H4 (cell line): ENCODE measurements at regions not wholly inside any gene's neighbourhood (a gene's known extent, or its start where the extent isn't known, plus 50 kb on each side); places are given as distances from the start of the nearest gene placed in this dataset.
A peak's percentile ranks its signal among the peaks of the same experiment; 100 is the strongest.

Experiments
- DNase-seq: peaks from one replicate; pipeline ENCODE4 v3.0.0-alpha.2; 2015; ENCODE audit warnings: low spot score

DNA sequence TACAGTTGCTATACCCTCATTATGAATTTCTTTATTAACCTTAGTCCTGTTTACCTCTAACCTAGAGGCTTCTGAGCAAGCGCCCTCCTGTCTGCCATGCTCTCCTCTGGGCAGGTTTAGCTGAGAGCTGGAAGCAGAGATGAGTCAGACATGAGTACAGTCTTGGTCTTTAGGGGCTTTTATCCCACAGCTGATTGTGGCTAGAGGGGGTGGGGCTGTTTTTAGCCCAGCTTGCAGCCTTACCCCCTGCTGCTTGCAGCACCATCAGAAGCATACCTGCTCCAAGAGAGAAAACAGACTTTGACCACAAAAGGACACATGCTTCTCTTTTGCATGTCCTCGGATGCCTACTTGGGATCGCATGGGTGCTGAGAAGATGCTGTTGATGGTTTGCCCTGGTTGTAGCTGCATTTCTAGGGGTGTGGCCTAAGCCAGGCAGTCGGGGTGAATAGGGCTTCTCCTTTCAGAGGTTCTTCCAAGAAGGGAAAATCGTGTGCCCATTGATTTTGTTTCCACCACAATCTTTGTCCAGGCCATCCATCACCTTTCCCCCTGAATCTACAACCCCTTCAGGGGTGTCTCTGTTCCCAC, 115.0 kb upstream of the LGALSL start:
- DNase-seq, result no peak

GRCh38 chr2:64341461-64341860, 112.5 kb upstream of the LGALSL start:
- no peak for DNase-seq

GRCh38 chr2:64342195-64343099, 111.5 kb upstream of the LGALSL start:
- no peak for DNase-seq

DNA sequence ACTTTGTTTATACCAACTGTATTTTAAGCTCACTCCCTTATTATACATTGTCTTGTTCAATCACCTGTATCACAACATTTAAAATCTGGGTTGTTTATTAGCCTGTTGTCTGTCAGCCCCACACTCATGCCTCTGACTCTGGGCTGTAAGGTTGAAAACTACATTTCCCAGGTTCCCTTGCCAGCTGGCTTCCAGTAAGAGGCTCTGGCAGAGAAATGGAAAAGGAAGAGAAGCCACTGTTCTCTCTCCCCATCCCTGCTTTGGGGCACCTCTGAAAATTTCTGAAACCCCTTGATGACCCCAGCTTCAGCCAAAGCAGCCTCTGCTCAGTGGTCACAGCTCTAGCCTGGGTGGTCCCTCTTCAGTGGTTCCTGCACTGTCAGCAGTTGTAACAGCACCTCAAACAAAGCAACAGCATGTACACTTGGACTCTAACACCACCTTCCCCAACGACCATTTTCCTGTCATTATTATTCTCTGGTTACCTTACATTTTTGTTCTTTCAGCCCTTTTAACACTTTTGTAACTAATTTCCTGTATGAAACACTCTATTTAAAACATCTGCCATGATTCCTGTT, 108.9 kb upstream of the LGALSL start:
- DNase-seq, result no peak

GRCh38 chr2:64345998-64346397, 108.0 kb upstream of the LGALSL start:
- no peak for DNase-seq

GRCh38 chr2:64348386-64349130, 105.4 kb upstream of the LGALSL start:
- DNase-seq, result no peak

- no peak for DNase-seq
These were observed 104.8 kb upstream of the LGALSL start for GRCh38 chr2:64349131-64349530.

DNA sequence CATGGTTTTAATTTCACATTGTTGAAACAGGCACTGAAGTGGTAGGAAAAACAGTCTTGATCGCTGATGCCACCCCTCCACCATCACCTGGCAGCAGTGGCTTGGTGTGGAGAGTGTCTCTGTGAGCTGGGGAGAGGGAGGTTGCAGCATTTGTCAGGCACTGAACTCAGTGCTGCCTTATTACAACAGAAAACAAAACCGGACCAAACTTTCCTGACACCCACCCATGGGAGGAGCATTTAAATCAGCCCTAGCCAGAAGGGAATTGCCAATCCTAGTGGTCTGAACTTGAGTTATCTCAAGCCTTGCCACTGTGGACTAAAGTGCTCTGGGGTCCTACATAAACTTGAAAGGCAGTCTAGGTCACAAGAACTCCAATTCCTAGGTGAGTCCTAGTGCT, 103.0 kb upstream of the LGALSL start:
- no peak for DNase-seq

DNA sequence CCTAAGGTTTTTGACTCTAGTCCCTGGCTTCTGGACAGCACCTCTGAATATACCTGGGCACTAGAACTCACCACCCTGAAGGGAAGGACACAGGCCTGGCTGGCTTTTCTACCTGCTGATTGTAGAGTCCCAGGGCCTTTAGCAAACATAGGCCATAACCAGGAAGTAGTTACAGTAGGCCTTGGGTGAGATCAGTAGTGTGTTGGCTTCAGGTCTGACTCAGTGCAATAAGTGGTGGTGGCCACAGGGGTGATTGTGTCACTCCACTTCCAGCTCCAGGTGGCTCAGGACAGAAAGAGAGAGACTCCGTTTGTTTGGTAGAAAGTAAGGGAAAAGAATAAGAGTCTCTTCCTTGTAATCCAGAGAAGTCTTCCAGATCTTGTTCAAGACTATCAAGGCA, 101.7 kb upstream of the LGALSL start:
- DNase-seq, result no peak

DNA sequence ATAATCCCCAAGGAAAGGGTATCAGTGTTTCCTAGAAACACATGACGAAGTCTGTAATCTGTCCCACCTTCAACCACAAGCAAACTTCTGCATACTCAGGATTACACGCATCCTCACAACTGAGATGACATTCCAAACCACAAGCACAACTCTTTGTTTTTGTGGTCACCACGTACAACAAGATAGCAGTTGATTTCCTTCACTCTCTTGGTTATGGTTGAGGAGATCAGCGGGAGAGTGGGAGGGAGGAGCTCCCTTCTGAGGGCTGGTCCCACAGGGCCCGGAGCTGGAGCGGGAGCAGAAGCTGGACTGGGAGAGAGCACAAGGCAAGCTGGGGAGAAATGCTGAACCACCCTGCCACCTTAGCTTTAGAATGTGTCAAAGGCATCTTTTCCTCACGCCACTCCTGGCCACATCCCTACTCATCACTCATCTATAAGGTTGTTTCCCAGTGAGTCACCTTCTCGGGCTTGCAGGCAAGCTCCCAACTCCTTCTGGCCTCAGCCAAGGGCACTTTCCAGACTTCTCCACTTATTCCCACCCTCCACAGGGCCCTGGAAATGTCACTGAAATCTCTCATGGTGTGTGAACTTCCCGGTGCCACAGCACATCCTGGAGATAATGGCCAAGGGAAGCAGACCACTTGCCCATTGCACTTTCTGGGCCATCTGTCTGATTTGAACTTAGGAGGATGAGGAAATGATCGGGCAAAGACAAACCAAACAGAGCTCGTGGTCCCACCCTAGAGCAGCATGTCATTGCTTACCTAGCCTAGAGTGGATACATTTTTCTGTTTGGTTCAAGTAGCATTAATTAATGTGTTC, 98.9 kb upstream of the LGALSL start:
- peak; percentile 52 for DNase-seq

DNA sequence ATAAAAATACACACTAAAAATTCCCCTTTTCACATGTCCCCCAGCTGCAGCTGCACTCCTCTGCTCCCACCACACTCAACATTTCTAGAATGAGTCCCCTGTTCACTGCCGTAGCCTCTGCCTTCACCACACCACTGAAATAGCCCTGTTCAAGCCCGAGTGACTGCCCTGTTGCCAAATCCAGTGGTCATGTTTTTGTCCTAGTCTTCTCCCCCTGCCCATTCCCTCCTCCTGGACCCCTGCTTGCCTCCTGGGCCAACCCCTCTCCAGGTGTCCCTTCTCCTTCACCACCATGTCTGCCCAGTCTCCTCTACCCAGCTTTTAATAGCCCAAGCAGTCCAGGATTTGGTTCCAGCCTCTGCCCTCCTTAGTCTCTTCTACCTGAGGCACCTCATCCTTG, 97.1 kb upstream of the LGALSL start:
- no peak for DNase-seq

- DNase-seq, result no peak
These were observed 94.6 kb upstream of the LGALSL start for GRCh38 chr2:64359171-64359891.

DNA sequence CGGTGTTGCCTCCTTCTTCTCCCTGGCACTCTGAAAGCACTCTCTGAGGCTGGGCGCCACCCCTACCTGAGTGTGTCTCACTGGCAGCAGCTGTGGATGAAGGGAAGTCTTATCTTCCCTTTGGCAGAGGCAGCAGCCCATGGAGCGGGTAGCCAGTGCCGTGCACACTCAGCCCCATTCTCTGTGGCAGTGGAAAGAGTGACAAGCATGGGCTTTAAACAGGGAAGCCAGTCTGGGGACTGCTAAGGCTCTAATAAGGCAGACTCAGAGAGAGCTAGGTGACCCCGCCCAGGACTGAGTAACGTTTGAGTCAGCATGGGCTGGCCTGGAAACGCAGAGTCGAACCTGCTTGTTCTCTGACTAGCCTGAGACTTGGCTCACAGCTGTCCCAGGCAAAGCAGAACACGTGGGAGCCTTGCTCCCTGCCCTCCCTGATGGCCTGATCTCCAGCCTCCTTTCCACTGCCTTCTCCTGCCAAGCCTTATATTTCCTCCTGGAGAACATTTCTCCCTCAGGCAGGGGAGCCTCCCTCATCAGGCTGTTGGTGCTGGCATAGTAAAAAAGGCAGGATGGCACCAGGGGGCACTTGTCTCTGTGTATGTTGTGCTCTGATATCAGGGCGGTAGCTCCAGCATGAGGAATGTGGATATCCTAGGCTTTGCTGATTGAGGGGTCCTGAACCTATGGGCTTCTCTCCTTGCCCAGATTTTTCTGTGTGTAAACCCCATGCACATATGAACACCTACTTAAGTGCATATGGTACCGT, 93.9 kb upstream of the LGALSL start:
- peak; percentile 89 for DNase-seq

DNA sequence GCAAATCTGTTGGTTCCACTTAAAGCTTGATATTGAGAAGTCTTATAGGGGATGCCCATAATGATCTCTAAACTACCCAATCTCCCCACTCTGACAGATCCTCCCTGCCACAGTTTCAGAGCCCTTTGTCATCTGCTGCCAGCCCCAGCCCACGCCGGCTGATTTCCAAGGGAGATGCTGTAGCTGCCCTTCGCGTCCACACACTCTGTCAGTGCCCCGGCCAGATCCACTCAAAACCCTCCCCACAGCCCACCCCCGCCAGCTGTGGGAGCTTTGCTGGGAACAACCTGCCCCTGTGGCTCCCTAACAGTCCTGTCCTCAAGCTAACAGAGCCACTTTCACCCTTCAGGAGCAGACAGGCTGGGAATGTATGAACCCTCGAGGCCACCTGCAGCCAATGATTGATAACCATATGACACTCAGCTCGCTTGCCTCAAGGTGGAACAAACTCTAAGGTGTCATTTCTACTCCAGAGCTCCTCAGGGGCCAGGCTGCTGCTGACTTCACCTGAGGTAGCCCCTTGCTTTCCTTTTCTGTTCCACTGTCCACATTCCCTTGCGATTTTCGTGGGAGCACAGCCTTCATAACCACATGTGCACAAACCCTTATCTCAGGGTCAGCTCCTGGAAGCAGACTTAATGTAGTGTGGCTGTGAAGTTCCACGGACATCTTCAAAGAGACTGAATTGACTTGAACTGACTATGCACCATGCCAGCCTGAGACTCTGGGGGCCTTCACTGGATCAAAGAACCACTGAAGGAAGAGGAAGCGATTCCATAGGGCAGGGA, 92.6 kb upstream of the LGALSL start:
- DNase-seq, result no peak

GRCh38 chr2:64362562-64363026, 91.4 kb upstream of the LGALSL start:
- no peak for DNase-seq

DNA sequence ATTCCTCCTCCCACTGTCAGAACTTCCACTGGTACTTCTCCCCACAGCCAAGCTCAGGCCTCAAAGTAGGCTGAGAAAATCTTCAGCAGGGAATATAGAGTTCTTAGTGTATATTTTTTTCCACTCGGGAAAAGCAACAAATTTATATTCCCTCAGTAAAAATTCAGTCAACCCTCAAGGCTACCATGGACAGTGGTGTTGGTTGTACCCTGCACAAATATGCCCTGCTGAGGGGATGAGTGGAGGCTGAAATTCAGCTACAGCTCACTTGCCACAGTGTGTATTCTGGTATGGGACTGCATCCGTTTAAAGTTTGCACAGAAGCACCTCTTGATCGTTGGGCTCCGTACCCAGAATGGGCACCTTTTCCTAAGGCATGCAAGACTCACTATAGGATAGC, 90.8 kb upstream of the LGALSL start:
- DNase-seq, result no peak

GRCh38 chr2:64363848-64364247, 90.1 kb upstream of the LGALSL start:
- no peak for DNase-seq

GRCh38 chr2:64367444-64368232, 86.3 kb upstream of the LGALSL start:
- no peak for DNase-seq
